GM11168 (cell line): ENCODE measurements at regions not wholly inside any gene's neighbourhood (a gene's known extent, or its start where the extent isn't known, plus 50 kb on each side); places are given as distances from the start of the nearest gene placed in this dataset.

ENCODE experiments used
- in situ Hi-C: fragments of 300-500 bp; cut with MboI; formaldehyde crosslinking; loops from one replicate; pipeline ENCODE4 v1.12.0; 2022; ENCODE audit warnings: low sequenced_read_pairs; ENCODE audit not compliant: unreplicated experiment

GRCh38 chr4:85423431-85423830, 51.5 kb upstream of the ARHGAP24 start:
- in situ Hi-C loops, result no loop called here
